Stimulated activated CD8-positive, alpha-beta memory T cell treated with anti-CD3 and anti-CD28 coated beads, Interleukin-15, amount 100 ng/mL, for 4 hours (primary cell): ENCODE measurements at regions not wholly inside any gene's neighbourhood (a gene's known extent, or its start where the extent isn't known, plus 50 kb on each side); places are given as distances from the start of the nearest gene placed in this dataset.
"Not testable (repeated sequence)": the region's sequence is repeated elsewhere in the genome, so short reads cannot be mapped to it uniquely, and the experiment has no call there.

ENCODE experiments used
- DNase-seq, 2 donors: peaks; one replicate each; pipeline ENCODE4 v3.0.0-alpha.2; 2020; ENCODE audit warnings: low read depth in 2 of 2

- no peak for DNase-seq
Observed at GRCh38 chr10:32217216-32217615, 129.7 kb downstream of the EPC1 start.

GRCh38 chr10:32213838-32214237 is 133.1 kb downstream of the EPC1 start:
- DNase-seq: not testable (repeated sequence)

DNA sequence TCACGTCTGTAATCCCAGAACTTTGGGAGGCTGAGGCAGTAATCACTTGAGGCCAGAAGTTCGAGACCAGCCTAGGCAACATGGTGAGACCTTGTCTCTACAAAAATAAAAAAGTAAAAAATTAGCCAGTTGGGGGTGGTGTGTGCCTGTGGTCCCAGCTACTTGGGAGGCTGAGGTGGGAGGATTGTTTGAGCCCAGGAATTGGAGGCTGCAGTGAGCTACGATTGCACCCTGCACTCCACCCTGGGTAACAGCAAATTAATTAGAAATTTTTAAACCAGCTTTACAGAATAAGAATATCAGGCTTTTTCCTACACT is 136.0 kb downstream of the EPC1 start:
- no peak for DNase-seq

DNA sequence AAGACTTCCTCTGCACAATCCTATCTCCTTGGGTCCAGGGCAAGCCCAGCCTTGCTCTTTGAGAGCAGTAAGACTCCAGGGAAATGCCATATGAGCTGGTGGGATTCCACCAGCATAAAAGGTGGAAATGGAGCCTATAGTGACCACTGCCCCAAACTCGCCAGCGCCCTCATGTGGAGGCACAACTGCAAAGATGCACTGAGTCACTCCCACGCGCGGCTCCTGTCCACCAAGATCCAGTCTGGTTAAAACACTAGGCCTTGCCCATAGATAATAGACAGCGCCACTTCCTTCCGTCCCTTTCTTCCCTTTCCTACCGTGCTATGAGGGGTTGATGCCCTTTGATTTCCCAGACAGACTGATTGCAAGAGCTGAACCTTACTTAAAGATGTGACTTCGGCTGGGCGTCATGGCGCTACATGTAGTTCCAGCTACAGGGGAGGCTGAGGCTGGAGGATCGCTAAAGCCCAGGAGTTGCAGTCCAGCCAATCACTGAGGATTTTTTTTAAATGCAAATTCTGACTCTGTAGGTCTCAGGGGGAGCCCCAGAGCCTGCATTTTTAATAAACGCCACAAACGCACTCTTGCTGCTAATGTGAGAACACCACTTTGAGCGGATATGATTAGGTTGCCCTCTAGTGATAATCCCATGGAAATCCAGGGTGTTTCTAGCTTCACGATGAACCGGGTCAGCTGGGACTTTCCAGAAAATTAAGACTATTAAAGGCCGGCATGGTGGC is 136.5 kb downstream of the EPC1 start:
- DNase-seq: no peak

DNA sequence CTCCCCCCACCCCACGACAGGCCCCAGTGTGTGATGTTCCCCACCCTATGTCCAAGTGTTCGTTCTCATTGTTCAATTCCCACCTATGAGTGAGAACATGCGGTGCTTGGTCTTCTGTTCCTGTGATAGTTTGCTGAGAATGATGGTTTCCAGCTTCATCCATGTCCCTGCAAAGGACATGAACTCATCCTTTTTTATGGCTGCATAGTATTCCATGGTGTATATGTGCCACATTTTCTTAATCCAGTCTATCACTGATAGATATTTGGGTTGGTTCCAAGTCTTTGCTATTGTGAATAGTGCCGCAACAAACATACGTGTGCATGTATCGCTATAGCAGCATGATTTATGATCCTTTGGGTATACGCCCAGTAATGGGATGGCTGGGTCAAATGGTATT is 139.0 kb downstream of the EPC1 start:
- not testable (repeated sequence) for DNase-seq

DNA sequence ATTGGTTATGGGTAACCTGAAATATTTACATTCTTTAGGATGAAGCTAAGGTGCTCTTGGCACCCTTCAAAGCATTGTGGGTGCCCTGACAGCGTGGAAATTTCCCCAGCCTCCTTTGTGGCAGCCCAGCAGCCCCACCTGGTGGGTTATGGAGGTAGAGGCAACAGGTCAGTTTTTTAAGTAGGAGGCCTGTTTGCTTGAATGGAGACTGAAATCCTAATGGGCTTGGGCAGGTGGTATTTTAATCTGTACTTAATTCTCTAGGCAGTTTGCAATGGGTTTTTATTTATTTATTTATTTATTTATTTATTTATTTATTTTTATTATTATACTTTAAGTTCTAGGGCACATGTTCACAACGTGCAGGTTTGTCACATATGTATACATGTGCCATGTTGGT is 139.4 kb downstream of the EPC1 start:
- peak in 1 of 2 donors; percentile 16 for DNase-seq

DNA sequence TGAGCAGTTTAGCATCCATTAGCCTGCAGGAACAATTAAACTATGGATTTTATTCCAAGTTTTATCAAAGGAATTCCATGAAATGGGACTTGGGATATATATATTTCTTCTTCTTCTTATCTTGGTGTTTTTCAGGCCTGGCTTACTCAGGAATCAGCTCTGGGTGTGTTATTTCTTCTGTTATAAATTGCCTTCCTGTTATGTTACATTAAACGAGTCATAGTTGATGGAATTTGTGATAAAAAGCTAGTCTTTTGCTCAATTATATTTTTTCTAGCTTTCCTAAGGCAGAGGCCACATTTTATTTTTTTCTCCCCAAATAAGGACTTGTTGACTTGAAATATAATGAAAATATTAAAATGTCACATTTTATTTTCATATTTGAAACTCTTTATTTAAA is 141.3 kb downstream of the EPC1 start:
- no peak for DNase-seq

DNA sequence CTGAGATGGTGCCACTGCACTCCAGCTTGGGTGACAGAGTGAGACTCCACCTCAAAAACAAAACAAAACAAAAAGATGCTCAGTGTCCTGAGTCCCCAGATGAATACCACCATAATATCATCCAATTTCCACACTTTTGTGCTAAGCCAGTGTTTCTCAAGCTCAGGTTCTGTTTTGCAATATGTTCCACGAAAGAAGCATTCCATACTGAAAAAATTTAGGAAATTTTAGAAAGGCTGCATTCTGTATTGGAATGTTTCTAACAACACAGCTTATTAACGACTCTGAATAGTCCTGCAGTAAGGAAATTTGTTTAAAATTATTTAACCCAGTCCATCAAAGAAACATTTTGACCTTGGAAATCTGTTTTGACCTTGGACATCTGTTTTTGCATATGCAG is 142.4 kb downstream of the EPC1 start:
- no peak for DNase-seq

GRCh38 chr10:32199714-32200394 is 143.6 kb upstream of the KIF5B start:
- no peak for DNase-seq

GRCh38 chr10:32197423-32197822 is 141.2 kb upstream of the KIF5B start:
- no peak for DNase-seq

GRCh38 chr10:32190890-32191491 is 134.8 kb upstream of the KIF5B start:
- no peak for DNase-seq

GRCh38 chr10:32189400-32190084 is 133.3 kb upstream of the KIF5B start:
- DNase-seq: no peak

DNA sequence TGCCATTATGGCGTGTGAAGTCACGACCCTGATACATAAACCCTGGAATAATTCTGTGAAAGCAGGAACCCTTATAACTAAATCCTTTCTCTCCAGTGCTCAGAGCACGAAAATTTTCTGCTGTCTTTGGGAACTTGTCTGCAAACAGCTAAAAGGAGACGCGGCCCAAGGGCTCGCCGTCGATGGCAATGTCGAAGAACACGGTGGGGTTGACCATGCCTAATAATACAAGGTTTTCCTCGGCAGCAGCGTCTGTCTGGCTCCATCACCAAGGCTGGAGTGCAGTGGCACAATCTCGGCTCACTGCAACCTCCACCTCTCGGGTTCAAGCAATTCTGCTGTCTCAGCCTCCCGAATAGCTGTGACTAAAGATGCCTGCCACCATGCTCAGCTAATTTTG is 132.4 kb upstream of the KIF5B start:
- DNase-seq: not testable (repeated sequence)

GRCh38 chr10:32187686-32188085 is 131.5 kb upstream of the KIF5B start:
- DNase-seq: no peak

DNA sequence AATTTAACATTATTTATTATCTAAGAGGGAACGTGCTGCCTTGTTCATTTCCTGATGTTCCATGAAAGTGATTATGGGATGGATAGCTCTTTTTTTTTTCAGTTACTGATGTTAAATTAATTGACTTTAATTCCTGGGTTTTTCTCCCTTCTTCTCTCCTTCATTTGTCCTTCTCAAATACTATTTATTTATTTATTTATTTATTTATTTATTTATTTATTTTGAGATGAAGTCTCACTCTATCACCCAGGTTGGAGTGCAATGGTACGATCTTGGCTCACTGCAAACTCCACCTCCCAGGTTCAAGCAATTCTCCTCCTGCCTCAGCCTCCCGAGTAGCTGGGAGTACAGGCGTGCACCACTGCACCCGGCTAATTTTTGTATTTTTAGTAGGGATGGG is 127.4 kb upstream of the KIF5B start:
- DNase-seq: not testable (repeated sequence)

DNA sequence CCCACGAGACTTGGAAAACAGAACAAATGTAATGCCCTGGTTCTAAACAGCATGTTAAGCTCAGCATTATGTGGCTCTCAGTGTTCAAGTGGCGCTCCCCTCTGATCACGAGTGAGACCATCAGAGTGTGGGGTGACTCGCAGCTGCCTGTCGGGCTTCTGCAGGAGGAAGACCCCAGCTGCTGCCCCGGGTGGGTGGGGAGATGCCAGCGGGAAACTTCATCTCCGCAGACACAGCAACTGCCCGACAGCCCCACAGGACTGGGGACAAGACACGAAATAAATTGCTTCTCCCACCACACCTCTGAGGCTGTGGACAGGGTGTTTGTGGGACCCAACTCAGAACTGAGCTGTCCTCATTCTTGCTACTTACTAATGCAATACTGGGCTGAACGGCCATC is 126.3 kb upstream of the KIF5B start:
- DNase-seq: no peak

DNA sequence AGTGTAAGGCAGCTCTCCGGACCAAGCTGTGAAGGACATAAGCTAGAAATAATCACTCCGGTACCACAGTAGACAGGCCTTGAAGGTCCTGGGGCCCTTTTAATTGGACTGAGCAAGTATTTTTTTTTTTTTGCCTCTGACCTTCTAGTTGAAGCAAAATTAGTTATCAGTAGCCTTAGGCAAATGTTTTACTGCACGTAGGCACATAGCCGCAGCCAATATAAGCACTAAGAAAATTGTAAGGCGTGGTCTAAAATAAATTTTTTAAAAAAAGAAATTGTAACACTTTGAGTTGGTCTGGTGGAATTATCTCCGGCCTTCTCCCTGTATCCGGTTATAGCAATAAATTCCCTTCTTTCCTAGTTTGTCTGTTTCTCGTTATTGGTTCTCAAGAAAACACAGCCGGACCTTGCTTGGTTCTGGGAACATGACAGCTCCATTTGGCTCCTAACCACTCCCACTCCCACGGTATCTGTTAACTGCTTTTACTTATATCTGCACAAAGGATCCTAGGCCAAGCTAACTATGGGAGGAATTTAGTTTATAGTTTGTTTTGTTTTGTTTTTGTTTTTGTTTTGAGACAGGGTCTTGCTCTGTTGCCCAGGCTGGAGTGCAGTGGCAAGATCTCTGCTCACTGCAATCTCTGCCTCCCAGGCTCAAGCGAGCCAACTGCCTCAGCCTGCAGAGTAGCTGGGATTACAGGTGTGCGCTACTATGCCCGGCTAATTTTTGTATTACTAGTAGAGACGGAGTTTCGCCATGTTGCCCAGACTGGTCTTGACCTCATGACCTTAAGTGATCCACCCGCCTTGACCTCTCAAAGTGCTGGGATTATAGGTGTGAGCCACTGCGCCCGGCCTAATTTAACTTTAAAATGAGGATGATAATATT is 124.4 kb upstream of the KIF5B start:
- no peak for DNase-seq

DNA sequence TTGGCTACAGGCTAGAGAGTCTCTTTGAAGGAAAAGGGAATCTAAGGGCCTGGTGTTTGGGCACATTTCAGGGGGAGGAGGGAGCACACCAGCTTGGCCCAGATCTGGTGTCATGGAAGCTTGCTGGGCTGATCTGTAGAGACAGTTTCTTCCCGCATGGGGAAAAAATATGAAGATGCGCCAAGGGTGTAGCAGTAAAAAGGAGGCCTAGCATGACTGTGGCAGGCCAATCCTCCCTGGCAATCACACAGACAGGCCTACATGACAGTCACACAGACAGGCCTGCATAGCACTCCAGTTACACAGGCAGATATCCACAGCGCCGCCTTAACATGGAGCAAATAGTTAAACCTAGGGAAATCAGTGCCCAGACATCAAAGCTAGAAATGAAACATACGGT is 123.6 kb upstream of the KIF5B start:
- DNase-seq: no peak

- not testable (repeated sequence) for DNase-seq
Observed at GRCh38 chr10:32177594-32177993, 121.4 kb upstream of the KIF5B start.

DNA sequence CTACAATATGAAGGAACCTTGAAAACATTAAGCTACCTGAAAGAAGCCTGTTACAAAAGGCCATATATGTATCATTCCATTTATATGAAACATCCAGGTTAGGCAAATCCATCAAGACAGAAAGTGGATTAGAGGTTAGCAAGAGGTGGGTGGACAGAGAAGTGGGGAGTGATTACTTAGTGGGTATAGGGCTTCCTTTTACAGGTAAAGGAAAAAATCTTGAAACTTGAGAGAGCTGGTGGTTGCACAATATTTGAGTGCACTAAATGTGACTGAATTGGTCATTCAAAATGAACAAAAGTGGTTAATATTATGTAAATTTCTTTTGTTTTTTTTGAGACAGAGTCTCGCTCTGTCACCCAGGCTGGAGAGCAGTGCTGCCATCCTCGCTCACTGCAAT is 119.4 kb upstream of the KIF5B start:
- no peak for DNase-seq

GRCh38 chr10:32174349-32174893 is 118.2 kb upstream of the KIF5B start:
- no peak for DNase-seq
